ENCODE measurements at regions not wholly inside any gene's neighbourhood (a gene's known extent, or its start where the extent isn't known, plus 50 kb on each side); places are given as distances from the start of the nearest gene placed in this dataset.

GRCh38 chr18:39062426-39062825 is 1496.8 kb upstream of the CELF4 start:
- TF ChIP-seq POLR2AphosphoS5 (IDR thresholded peaks at IDR 0.05; ENCODE audit: low read depth, low read length) (no peak), SIN3A (IDR thresholded peaks at IDR 0.05; ENCODE audit: borderline replicate concordance, insufficient read depth, low read length) (no peak), REST (IDR thresholded peaks at IDR 0.05; ENCODE audit: insufficient read depth in 1 of 2, low read depth in 2 of 2, low read length in 2 of 2) (no peak), TAF1 (IDR thresholded peaks at IDR 0.05; ENCODE audit: borderline replicate concordance, insufficient read depth, low read length) (no peak)

All from PFSK-1 (cell line).